GM19324 (cell line): ENCODE measurements at regions not wholly inside any gene's neighbourhood (a gene's known extent, or its start where the extent isn't known, plus 50 kb on each side); places are given as distances from the start of the nearest gene placed in this dataset.
"Not testable (repeated sequence)": the region's sequence is repeated elsewhere in the genome, so short reads cannot be mapped to it uniquely, and the experiment has no call there.

Experiments used
- ATAC-seq: cut with Tn5 transposase; IDR thresholded peaks from one replicate; pipeline ENCODE4 v1.9.1; 2021; ENCODE audit warnings: mild to moderate bottlenecking, moderate library complexity; ENCODE audit not compliant: unreplicated experiment, low FRiP score

DNA sequence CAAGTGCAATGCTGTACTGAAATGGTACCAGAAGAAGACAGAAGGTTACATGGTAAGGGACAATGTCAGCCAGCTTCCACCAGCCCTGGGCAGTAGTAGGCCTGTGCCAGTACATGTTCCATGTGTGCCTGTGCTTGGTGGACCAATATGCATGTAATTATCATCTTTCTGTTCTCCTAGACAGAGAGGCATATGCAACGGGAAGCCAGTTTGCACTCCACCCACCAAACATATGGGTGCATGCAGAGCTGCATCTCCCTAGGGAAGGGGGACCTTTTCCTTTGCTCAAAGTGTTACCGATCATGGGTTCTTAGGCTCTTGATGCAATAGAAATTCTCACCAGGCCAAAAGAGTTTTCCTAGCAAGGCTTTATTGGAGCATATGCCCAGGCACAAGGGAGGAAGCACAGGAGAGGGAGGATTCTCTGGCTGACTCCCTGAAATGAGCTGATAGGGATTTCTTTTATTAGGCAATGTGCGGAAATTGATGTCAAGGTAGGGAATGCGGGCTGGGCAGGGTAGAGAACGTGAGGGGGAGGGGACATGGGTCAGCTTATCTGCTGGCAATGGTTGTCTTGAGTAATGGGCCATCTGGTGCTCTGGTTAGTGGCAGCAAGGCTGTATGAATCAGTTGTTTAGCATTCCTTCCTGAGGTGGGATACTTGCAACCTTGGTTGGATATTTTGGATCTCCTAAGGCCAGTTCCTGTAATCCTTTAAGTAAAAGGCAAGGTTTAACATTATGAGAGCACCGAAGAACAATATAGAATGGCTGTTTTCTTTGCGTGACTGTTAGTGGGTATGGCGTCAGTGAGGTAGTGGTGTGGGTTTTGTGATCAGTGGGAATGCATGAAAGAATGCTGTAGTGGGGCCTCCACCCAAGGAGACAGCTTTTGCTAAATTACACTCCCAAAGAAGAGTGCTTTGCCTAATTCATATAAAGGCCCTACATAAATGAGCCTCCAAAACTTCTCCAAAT lies 102.5 kb downstream of the CDRT15L2 start:
- ATAC-seq, result not testable (repeated sequence)

DNA sequence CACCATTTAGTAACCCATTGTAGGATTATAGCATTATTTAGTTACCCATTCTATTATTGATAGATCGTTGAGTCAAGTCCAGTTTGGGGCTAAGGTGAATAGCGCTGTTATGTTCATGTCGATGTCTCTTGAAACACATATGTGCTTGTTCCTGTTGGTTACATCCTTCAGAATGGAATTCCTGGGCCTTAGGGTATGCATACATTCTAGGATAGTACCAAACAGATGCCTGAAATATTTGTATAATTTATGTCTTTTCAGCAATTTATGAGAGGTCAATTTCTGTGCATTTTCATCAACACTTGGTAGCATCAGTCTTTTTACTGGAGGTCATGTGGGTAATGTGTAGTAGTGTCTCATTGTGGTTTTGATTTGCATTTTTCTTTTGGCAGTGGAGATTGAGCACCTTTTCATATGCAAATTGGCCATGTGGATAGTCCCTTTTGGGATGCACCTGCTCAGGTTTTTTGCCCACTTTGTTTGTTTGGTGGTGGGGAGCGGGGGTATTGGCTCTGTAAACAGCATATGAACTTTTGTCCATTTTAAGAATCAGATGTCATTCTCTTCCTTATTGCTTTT lies 104.2 kb downstream of the CDRT15L2 start:
- not testable (repeated sequence) for ATAC-seq

DNA sequence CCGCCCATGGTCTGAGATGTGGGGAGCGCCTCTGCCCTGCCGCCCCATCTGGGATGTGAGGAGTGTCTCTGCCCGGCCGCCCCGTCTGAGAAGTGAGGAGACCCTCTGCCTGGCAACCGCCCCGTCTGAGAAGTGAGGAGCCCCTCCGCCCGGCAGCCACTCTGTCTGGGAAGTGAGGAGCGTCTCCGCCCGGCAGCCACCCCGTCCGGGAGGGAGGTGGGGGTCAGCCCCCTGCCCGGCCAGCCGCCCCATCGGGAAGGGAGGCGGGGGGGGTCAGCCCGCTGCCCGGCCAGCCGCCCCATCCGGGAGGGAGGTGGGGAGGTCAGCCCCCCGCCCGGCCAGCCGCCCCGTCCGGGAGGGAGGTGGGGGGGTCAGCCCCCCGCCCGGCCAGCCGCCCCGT lies 105.5 kb downstream of the CDRT15L2 start:
- ATAC-seq, result not testable (repeated sequence)

DNA sequence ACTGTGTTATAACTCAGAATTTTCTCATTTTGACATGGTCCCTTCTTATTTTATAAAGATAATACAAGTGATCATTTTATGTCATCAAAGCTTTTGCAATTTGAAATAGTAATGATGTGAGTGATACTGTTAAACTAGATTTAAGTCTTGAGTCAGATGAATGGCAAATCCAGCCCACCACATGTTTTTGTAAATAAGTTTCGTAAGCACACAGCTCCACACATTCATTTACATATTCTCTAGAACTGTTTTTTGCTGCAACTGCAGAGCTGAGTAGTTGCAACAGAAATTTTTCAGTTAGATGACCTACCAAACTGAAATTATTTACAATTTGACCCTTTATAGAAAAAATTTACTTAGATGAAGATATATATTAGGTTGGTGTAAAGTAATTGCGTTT lies 108.1 kb downstream of the CDRT15L2 start:
- not testable (repeated sequence) for ATAC-seq

DNA sequence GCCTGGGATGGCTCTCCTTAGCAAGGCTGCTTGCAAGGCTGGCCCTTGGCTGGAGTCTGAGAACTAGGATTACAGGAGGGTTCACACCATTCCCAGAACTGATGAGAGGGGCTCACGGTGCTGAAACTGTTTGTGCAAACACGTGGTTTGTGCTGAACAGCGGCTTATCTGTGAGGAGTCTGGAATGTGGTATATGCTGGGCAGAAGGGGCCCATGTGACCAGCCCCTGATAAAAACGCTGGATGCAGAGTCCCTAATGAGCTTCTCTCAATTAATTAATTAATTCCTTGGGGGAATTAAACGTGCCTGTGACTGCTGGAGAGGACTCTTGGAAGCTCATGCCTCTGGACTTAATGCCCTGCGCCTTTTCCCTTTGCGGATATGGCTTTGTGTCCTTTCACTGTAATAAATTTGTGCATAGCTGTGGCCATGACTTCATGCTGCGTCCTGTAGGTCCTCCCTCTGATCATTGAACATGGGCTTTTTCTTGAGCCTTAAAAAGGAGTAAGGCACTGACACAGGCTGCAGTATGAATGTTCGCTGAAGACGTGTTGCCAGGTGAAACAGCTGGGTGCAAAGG lies 109.7 kb downstream of the CDRT15L2 start:
- ATAC-seq, result not testable (repeated sequence)

DNA sequence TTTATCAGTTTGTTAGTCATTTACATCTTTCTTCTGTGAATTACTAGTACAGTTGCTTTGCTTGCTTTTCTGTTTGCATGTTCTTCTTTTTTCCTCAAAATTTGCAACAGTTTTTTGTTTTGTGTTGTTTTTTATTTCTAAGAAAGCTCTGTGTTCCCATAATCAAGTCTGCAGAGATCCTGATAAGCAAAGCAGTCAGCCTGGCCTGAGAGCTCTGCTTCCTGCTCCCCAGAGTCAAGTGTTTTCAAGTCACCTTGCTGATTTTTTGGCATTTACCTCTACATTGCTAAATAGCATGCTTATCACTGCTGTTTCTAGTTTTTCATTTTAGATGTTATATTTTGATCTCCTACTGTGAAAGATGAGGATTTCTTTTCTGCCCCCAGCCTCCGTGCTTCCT lies 113.2 kb downstream of the CDRT15L2 start:
- not testable (repeated sequence) for ATAC-seq

DNA sequence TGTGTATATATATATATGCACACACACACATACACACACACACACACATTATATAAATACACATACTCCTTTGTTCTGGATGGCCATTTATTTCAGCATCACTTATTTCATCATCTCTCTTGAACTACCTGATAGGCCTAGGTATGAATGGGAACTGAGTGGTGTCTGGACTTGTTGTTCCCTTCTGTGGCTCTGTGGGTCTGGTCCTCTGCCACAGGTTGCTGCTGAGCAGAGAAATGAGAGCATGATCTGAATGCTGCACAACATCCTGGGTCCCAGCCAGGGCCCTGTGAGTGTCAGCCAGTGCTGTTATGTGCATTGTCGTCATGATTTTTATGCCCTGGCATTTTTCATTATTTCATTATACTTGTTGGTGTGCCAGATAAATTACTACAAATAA lies 116.3 kb downstream of the CDRT15L2 start:
- not testable (repeated sequence) for ATAC-seq

DNA sequence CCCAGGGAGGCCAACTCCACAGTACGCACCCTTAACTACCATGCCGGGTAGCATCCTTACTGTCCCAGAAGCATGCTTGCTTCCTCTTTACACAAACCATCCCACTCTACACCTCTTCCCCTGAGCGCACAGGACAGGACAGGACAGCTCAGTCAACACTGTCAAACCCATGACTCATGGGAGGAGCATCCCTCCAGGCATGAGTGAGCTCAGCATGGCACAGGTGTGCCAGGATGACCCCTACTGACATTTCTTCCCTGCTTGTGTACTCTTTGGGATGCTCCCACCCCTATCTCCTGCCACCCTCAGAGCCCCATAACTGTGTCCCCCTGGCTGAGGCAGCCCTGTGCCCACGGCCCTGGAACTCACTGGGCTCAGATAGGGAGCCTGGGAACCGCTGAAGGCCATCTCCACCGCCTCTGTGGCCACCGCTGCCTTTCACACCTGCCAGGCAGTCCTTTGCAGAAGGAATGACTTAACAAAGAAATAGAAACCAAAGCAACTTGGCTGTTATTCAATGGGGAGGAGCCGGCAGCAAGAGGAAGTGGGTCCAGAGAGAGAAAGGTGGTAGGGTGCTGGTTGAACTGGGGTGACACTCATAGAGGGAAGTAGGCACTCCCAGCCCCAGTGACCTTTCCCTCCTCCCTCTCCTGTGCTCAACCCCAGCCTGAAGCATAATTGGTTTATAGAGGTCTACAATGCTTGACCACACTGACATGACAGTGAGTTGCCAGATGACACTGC lies 119.1 kb downstream of the CDRT15L2 start:
- peak; percentile 87 for ATAC-seq

DNA sequence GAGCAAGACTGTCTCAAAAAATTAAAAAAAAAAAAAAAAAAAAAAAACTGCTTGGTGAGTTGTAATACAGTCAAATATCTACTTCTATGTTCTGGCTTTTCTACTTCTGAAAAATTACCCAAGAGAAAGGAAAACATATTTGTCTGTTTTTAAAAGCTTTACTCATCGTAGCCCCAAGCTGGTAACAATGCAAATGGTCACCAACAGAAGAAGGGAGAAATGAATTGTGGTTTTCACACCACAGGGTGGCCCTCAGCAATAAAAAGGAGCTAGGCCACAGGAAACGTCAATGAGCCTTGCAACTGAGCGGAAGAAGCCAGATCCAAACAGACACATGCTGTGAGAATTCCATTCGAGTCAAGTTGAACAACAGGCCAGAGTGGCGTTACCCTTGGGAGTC lies 121.0 kb downstream of the CDRT15L2 start:
- ATAC-seq, result not testable (repeated sequence)

DNA sequence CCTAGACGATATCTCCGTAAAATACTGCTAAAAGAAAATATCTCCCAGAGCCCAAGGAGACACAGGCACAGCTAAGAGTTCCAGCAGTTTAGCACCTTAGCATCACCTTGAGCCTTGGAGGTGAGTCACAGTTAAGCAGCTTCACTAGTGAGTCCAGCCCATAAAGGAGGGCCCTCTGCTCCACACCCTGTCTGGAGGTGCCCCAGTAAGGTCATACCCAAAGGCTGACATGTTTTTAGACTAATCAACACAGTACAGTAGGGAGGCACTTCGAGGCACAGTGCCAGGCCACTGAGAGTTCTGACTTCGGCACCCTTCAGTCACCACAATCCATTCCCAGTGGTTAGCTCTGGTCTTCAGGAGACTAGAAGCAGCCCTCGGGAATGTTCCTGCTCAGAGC lies 121.8 kb downstream of the CDRT15L2 start:
- not testable (repeated sequence) for ATAC-seq

DNA sequence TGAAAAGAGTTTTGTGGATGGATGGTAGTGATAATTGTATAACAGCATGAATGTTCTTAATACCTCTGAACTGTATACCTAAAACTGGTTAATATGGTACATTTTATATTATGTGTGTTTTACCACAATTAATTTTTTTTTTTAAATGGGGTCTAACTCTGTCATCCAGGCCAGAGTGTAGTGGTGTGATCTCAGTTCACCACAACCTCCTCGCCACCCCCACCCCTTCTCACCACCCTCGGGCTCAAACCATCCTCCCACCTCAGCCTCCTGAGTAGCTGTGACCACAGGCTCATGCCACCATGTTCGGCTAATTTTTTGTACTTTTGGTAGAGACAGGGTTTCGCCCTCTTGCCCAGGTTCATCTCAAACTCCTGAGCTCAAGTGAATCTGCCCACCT lies 123.2 kb downstream of the CDRT15L2 start:
- ATAC-seq, result no peak

DNA sequence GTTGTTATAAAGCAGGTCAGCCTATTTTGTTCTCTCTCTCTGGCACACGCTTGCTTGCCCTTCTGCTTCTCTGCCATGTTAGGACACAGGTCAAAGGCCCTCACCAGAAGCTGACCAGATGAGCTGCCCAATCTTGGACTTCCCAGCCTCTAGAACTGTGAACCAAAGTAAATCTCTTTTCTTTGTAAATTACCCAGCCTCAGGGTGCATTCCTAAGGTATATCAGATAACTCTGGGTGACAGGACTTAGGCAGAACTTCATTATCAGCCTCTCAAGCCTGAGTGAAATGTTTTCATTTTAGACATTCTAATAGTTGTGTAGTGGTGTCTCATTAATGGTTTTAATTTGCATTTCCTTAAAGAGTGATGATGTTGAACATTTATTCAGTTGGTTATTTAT lies 124.3 kb downstream of the CDRT15L2 start:
- no peak for ATAC-seq

DNA sequence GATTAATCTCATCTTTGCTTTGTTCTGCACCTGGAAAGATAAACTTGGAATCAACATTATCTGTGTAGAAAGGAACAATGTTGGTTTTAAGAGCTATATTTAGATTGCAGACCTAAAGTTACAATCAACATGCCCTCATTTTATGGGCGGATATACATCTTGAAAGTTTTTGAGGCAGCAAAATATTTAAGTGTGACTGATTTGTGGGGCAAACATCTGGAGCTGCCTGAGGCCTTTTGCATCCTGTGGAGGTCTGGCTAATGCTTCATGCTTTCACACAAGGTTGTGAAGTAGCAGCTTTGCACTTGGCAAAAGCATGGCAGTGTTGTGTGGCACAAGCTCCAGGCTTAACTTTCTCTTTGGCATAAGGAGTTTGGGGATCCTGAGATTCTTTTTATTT lies 125.7 kb downstream of the CDRT15L2 start:
- ATAC-seq, result not testable (repeated sequence)

DNA sequence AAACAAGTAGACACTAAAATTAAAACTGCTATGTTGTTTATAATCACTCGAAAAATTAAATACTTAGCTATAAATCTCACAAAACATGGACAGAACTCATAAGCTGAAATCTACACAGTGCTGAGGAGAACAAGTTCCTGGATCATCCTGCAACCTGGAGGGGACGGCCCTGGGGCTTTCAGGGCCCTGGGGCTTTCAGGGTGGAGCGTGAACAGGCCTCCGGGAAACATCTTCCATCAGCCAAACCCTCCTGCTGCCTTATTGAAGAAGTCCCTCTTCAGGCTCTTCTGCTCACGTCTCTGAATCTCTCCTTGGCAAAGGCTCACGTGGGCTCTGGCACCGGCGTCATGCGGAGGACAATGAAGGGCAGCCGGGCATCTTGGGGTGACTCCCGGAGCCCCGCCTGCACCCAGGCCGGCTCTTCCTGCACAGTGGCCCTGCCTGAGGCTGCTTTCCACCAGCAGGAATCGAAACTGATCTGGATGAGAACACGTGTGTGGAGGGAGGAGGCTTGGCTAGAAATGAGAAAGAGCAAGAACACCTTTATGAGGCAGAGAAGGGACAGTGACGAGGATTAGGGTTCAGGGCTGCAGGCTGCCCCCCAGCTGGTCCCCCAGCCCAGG lies 127.3 kb downstream of the CDRT15L2 start:
- no peak for ATAC-seq

DNA sequence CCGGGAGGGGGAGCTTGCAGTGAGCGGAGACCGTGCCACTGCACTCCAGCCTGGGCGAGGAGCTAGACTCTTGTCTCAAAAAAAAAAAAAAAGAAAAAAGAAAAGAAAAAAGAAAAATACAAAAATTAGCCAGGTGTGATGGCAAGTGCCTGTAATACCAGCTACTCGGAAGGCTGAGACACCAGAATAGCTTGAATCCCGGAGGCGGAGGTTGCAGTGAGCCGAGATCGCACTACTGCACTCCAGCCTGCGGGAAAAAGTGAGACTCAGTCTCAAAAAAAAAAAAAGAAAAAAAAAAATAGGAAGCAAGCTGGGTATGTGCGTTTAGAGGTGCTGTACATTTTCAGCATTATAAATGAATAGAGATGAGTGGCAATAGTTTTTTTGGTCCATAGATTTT lies 129.3 kb downstream of the CDRT15L2 start:
- ATAC-seq, result not testable (repeated sequence)

DNA sequence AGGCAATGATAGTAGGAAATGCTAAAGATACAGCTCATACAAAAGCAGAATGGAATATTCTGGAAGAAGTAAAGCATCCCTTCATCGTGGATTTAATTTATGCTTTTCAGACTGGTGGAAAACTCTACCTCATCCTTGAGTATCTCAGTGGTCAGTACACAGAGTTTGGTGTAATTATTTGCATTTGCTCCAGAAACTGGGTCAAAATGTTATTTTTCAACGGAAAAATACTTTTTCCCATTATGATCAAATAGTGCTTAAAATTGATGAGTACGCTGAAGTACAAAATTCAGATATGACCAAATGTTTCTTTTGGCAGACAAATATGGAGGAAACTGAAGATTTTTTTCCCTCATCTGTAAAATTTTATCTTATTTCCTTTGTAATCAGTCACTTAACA lies 137.0 kb downstream of the CDRT15L2 start:
- ATAC-seq, result not testable (repeated sequence)

DNA sequence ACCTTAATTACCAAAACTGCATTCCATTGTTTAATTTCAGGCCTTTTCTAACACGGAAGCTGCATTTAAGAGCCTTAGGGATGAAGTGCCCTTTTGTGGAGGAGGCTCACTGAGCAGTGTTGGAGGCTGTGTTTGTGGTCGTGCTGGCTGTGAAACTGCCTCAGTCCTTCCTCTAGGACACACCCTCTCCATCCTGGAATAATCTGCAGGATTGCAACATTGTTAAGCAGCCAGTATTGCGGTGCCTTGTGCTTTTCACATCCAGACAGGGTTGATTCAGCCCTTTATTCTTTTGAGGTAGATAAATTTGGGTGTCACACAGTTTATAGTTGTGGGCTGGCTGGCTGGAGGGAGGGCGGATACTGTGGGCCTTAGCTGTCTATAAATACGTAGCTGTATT lies 141.6 kb downstream of the CDRT15L2 start:
- ATAC-seq, result no peak

DNA sequence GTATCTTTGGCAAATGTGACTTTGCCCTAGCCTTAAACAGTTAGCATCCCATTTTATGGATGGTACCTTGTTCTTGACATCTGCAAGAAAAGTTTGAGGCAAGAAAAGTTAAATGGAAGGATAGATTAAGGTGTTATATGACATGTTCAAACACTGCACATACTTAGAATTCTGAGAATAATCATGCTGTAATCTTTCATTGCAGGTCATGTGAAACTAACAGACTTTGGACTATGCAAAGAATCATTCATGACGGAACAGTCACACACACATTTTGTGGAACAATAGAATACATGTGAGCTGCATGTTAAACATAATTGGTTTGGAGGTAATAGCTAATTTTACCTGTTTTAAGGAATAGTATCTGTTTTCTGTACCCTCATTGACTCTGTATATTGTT lies 144.9 kb downstream of the CDRT15L2 start:
- ATAC-seq, result not testable (repeated sequence)

DNA sequence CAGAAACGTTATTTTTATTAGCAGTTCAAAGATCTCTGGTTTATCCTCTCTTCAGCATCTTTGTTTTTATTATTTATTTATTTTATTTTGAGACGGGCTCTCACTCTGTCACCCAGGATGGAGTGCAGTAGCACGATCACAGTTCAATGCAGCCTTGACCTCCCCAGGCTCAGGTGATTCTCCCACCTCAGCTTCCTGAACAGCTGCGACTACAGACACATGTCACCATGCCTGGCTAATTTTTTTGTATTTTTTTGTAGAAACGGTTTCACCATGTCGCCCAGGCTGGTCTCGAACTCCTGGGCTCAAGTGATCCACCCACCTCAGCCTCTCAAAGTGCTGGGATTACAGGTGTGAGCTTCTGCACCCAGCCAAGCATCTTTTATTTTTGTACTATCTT lies 147.7 kb downstream of the CDRT15L2 start:
- not testable (repeated sequence) for ATAC-seq

DNA sequence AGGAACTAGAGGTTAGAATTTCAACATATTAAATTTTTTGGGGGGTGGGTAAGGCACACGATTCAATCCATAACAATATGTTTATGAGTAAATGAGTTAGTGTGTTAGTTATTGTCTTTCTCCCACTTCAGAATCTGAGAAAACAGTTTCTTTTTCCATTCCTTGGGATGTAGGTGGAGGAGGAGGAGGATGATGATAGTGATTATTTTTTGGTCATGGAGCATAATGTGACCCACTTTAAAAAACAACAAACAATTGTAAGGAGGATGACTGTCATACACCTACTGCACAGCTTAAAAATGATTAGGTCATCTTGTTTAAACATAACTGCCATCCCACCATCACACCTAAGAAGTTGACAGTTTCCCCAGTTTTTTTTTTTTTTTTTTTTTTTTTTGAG lies 148.7 kb downstream of the CDRT15L2 start:
- ATAC-seq, result no peak
